Osteoblast (primary cell): ENCODE measurements at regions not wholly inside any gene's neighbourhood (a gene's known extent, or its start where the extent isn't known, plus 50 kb on each side); places are given as distances from the start of the nearest gene placed in this dataset.

Source experiments
- DNase-seq: peaks from one replicate; pipeline ENCODE4 v3.0.0; 2011; ENCODE audit warnings: low spot score, mixed read lengths; ENCODE audit not compliant: insufficient read length; ENCODE audit errors: missing footprints
- H2AFZ ChIP-seq: 2 replicates; pipeline ENCODE4 v1.6.0; 2011; ENCODE audit warnings: mild to moderate bottlenecking, low read length
- H3K27ac ChIP-seq: 2 replicates; pipeline ENCODE4 v1.5.1; 2011; ENCODE audit warnings: mild to moderate bottlenecking, low read depth, low read length, moderate library complexity
- H3K27me3 ChIP-seq: 2 replicates; pipeline ENCODE4 v1.6.0; 2012; ENCODE audit warnings: mild to moderate bottlenecking, control low read depth, inconsistent platforms, low read length, moderate library complexity; ENCODE audit not compliant: insufficient read depth
- H3K36me3 ChIP-seq: 2 replicates; pipeline ENCODE4 v1.5.1; 2011; ENCODE audit warnings: mild to moderate bottlenecking, low read length, control low read depth, moderate library complexity; ENCODE audit not compliant: insufficient read depth
- H3K4me1 ChIP-seq: 2 replicates; pipeline ENCODE4 v1.5.1; 2011; ENCODE audit warnings: mild to moderate bottlenecking, low read length, control low read depth, moderate library complexity; ENCODE audit not compliant: insufficient read depth
- H3K4me2 ChIP-seq: 2 replicates; pipeline ENCODE4 v1.6.0; 2011; ENCODE audit warnings: mild to moderate bottlenecking, low read length; ENCODE audit not compliant: insufficient read depth
- H3K4me3 ChIP-seq: fragments of 200-600 bp; sonication (generic); 3 replicates; pipeline ENCODE4 v1.5.1; 2012; ENCODE audit warnings: mild to moderate bottlenecking, low read length, inconsistent platforms; ENCODE audit not compliant: insufficient read depth
- H3K79me2 ChIP-seq: 2 replicates; pipeline ENCODE4 v1.6.0; 2012; ENCODE audit warnings: mild to moderate bottlenecking, low read length, control low read depth, inconsistent platforms; ENCODE audit not compliant: insufficient read depth
- H3K9me3 ChIP-seq: 2 replicates; pipeline ENCODE4 v1.5.1; 2011; ENCODE audit warnings: low read depth, low read length, control low read depth
- H4K20me1 ChIP-seq: 2 replicates; pipeline ENCODE4 v1.6.0; 2012; ENCODE audit warnings: mild to moderate bottlenecking, low read length, control low read depth; ENCODE audit not compliant: insufficient read depth
- TF ChIP-seq, protein P1 (sequence below): IDR thresholded peaks from 2 replicates; pipeline ENCODE4 v1.5.1; 2011; ENCODE audit warnings: mild to moderate bottlenecking, low read depth, low read length, moderate library complexity; ENCODE audit errors: extremely low read depth

DNA sequence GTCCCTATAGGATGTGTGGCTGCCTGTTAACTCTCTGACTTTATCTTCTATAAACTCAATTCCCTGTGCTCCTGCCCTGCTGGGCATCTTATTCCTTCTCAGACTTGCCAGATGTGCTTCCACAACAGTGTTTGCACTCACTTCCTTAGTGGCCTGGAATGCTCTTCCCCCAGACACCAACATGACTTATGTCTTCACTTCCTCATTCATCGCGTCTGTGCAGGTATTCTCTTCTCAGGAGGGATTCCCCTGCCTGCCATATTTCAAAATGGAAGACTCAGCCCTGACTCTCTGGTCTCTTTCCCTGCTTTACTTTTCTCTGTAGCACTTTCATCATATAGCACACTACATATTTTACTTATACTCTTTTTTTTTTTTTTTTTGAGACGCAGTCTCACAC is 344.0 kb downstream of the CENPC start:
- Histone ChIP-seq H3K4me2 (no peak overlapping the region), H2AFZ (no peak overlapping the region), H3K36me3 (no peaks in the 10 kb centered on the region), H3K4me3 (no peak overlapping the region), H3K9me3 (no peaks in the 10 kb centered on the region), H4K20me1 (no peaks in the 10 kb centered on the region), H3K27me3 (no peaks in the 10 kb centered on the region), H3K27ac (no peak overlapping the region), H3K79me2 (no peaks in the 10 kb centered on the region), H3K4me1 (no peaks in the 10 kb centered on the region)
- TF ChIP-seq, protein P1, sequence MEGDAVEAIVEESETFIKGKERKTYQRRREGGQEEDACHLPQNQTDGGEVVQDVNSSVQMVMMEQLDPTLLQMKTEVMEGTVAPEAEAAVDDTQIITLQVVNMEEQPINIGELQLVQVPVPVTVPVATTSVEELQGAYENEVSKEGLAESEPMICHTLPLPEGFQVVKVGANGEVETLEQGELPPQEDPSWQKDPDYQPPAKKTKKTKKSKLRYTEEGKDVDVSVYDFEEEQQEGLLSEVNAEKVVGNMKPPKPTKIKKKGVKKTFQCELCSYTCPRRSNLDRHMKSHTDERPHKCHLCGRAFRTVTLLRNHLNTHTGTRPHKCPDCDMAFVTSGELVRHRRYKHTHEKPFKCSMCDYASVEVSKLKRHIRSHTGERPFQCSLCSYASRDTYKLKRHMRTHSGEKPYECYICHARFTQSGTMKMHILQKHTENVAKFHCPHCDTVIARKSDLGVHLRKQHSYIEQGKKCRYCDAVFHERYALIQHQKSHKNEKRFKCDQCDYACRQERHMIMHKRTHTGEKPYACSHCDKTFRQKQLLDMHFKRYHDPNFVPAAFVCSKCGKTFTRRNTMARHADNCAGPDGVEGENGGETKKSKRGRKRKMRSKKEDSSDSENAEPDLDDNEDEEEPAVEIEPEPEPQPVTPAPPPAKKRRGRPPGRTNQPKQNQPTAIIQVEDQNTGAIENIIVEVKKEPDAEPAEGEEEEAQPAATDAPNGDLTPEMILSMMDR = no peak
- no peak for DNase-seq

DNA sequence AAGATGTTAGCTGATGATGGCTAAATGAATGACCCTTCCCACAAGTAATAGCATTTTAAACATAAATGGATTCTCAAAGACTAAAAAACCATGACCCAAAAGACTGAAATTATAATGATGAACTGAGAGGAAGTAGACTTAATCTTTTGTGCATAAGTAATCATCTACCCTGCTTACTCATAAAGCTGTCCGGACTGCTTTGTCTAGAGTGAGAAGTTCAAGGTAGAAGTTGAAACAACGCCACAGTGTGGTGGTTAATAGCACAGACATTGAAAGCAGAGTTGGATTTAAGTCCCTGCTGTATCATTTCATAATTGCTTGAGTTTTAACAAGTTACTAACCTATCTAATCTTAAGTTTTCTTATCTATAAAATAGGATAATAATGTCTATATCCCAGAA is 346.6 kb downstream of the CENPC start:
- Histone ChIP-seq H3K4me2 (no peak overlapping the region), H3K27me3 (no peaks in the 10 kb centered on the region), H3K36me3 (no peaks in the 10 kb centered on the region), H3K4me3 (no peak overlapping the region), H3K9me3 (no peaks in the 10 kb centered on the region), H3K4me1 (no peaks in the 10 kb centered on the region), H3K79me2 (no peaks in the 10 kb centered on the region), H3K27ac (no peak overlapping the region), H4K20me1 (no peaks in the 10 kb centered on the region), H2AFZ (no peak overlapping the region)
- TF ChIP-seq, protein P1 = no peak
- peak; percentile 47 for DNase-seq

DNA sequence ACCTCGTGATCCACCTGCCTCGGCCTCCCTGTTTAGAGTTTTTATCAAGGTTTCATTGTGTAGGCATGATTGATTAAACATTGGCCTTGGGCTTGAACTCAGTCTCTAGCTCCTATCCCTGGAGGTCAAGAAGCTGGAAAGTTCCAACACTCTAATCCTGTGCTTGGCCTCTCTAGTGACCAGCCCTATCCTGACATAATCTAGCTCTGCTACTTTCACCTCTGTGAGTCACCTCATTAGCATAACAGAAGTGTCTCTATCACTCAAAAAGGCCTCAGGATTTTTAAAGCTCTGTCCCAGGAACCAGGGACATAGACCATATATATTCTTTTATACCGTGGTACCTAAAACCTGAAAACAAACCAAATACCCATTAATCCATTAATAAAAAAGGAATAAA is 377.5 kb downstream of the CENPC start:
- H3K9me3 ChIP-seq = no peaks in the 10 kb centered on the region
- H3K36me3 ChIP-seq = no peaks in the 10 kb centered on the region
- no peak overlapping the region for H3K4me3 ChIP-seq
- no peaks in the 10 kb centered on the region for H4K20me1 ChIP-seq
- TF ChIP-seq, protein P1 = no peak
- no peaks in the 10 kb centered on the region for H3K79me2 ChIP-seq
- H2AFZ ChIP-seq = no peak overlapping the region
- no peak for DNase-seq
- H3K4me2 ChIP-seq = no peak overlapping the region
- H3K4me1 ChIP-seq = no peaks in the 10 kb centered on the region
- H3K27me3 ChIP-seq = no peaks in the 10 kb centered on the region
- no peak overlapping the region for H3K27ac ChIP-seq

DNA sequence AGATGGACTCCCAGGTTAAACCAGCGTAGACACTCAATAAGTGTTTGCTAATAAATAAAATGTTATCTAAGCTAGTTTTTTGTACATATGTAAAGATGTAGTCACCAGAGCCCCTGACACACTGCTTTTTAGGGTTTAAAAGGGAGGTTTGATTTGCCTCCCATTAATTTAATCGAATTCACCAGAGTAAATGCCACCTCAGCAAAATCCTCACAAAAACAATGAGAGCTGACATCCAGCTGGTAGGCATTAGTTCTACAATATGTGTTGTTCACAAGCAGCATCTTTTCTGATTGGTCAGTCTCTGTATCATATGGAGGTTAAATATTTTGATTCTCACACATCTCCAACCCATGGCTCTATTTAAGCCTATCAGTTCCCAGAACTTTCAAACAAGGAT is 382.6 kb downstream of the CENPC start:
- Histone ChIP-seq H3K4me1 (no peaks in the 10 kb centered on the region), H3K79me2 (no peaks in the 10 kb centered on the region), H3K27me3 (no peaks in the 10 kb centered on the region), H4K20me1 (no peaks in the 10 kb centered on the region), H3K4me3 (no peak overlapping the region), H3K9me3 (no peaks in the 10 kb centered on the region), H3K4me2 (no peak overlapping the region), H2AFZ (no peak overlapping the region), H3K36me3 (no peaks in the 10 kb centered on the region), H3K27ac (no peak overlapping the region)
- DNase-seq = no peak
- TF ChIP-seq, protein P1 = no peak
